Testis (tissue), 2 donors: ENCODE measurements at regions not wholly inside any gene's neighbourhood (a gene's known extent, or its start where the extent isn't known, plus 50 kb on each side); places are given as distances from the start of the nearest gene placed in this dataset.

Source experiments
- POLR2A ChIP-seq: fragments of 450-650 bp; IDR thresholded peaks from one replicate; pipeline ENCODE4 v1.6.1; 2017; ENCODE audit warnings: antibody characterized with exemption, mild to moderate bottlenecking, moderate library complexity
- TF ChIP-seq, protein P1 (sequence below), 3 experiments: fragments of 450-650 bp in 2 of 3; fragments of 200-600 bp in 1 of 3; sonication (generic) in 1 of 3; IDR thresholded peaks; one replicate each; pipeline ENCODE4 v1.5.1; 2016 to 2019; ENCODE audit warnings: antibody characterized with exemption in 3 of 3, mild to moderate bottlenecking in 2 of 3, moderate library complexity in 1 of 3

DNA sequence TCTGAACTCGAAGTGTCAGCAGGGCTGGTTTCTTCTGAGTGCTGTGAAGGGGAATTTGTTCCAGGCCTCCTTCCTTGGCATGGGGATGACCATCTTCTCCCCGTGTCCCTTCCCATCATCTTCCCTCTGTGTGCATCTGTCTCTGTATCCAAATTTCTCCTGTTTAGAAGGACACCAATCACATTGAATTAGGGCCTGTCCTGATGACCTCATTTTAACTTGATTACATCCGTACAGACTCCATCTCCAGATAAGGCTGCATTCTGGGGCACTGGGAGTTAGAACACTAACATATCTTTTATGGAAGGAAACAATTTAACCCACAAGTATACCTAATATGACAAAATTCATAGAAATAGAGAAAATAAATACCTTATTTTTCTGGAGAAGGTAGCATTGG, 76.8 kb upstream of the ANKRD1 start:
- TF ChIP-seq, protein P1, sequence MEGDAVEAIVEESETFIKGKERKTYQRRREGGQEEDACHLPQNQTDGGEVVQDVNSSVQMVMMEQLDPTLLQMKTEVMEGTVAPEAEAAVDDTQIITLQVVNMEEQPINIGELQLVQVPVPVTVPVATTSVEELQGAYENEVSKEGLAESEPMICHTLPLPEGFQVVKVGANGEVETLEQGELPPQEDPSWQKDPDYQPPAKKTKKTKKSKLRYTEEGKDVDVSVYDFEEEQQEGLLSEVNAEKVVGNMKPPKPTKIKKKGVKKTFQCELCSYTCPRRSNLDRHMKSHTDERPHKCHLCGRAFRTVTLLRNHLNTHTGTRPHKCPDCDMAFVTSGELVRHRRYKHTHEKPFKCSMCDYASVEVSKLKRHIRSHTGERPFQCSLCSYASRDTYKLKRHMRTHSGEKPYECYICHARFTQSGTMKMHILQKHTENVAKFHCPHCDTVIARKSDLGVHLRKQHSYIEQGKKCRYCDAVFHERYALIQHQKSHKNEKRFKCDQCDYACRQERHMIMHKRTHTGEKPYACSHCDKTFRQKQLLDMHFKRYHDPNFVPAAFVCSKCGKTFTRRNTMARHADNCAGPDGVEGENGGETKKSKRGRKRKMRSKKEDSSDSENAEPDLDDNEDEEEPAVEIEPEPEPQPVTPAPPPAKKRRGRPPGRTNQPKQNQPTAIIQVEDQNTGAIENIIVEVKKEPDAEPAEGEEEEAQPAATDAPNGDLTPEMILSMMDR (IDR thresholded peaks at IDR 0.05): no peak
- TF ChIP-seq POLR2A: no peak
